HG03457 (cell line): ENCODE measurements at regions not wholly inside any gene's neighbourhood (a gene's known extent, or its start where the extent isn't known, plus 50 kb on each side); places are given as distances from the start of the nearest gene placed in this dataset.

Experiments
- ATAC-seq: cut with Tn5 transposase; IDR thresholded peaks from one replicate; pipeline ENCODE4 v1.9.1; 2021; ENCODE audit warnings: moderate number of reproducible peaks; ENCODE audit not compliant: unreplicated experiment

DNA sequence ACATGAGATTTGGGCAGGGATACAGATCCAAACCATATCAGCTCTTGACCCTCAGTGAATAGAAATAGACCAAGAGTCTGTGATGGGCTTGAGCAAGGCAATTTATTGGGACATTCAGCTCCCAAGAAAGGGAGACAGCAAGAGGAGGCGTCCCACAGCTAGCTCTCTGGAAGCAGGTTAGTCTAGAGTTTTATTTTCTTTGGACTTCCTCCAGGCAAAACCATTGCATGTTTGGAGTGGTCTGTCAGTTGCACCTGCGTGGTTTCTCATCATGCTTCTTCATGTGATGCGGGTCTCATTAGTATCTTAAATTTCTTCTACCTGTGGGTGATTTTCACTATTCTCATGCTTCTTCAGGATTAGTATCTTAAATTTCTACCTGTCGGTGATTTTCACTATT is 1530.6 kb downstream of the PLA2G4A start:
- no peak for ATAC-seq

DNA sequence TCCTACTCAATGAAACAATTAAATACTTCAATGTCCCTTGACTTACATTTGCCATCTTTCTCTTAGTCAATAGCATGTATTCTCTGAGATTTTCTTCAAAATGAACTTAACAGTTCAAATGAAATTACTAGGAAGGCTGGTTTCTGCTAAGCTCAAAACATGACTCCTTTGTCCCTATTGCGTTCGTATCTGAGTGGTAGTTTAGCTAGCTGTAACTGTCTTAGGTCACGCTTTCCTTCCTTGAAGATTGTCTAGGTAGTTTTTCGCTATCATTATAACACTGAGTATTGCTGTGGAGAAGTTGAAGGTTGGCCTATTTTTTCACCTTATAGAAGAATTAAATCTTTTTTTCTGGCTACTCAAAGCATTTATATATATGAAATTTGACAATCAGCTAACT is 1535.2 kb downstream of the PLA2G4A start:
- ATAC-seq: no peak

- no peak for ATAC-seq
Measured at GRCh38 chr1:188364927-188365449, 1536.2 kb downstream of the PLA2G4A start.

- no peak for ATAC-seq
Measured at GRCh38 chr1:188365874-188366273, 1537.1 kb downstream of the PLA2G4A start.

DNA sequence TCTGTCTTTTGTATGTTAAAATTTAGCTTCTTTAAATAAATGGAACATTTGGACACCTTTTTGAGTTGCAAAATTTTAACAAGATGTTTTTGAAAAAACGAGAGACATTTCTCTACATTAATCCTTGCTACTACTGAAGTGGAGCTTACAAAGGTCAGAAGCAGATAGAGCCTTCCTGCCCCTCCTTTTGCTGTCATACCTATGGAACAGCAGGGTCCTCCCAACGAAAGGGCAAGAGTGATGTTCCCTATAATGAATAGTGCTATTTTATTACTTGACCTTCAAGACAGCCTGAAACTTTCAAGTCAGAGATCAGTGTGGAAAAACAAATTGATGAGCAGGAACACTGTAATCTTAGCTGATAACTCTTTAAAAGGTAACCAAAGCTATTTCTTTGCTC is 1538.9 kb downstream of the PLA2G4A start:
- ATAC-seq: no peak

DNA sequence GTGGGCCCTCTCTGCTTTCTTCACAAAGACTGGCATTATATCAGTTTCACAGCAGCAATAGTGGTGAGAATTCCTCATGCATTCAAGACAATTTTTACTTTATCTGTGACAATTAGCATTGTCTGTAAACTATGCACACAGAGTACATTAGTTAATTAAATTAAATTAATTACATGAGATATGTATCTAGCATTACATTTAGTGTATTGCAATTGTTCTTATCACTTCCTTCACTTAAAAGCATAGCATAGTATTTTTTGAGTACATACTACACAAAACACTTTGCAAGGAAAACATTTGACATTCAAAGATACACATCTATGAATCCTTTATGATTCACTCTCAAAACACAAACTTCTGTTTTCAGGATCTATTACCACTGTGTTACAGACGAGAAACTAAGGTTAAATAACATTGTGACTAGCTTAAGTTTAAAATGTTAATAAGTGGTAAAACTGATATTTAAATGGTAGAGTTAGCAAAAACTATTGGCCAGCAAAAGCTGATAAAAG is 1542.6 kb downstream of the PLA2G4A start:
- no peak for ATAC-seq

DNA sequence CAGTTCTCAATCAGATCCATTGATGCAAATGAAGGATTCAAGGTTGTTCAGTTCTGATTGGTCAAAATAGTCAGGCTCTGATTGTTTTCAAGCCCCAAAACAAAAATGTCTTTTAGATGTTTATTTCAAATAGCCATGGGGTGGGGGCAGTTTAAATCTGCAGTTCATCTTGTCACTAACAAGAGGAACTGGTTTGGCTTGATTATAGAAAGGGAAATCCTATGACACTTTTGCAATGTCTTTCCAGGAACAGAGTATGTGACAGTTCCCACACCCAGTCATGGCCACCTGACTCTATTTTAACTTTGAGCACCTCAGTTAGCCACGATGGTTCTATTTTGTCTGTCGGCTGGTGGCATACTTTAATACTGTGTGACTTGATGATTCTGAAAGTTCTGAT is 1544.1 kb downstream of the PLA2G4A start:
- ATAC-seq: no peak

DNA sequence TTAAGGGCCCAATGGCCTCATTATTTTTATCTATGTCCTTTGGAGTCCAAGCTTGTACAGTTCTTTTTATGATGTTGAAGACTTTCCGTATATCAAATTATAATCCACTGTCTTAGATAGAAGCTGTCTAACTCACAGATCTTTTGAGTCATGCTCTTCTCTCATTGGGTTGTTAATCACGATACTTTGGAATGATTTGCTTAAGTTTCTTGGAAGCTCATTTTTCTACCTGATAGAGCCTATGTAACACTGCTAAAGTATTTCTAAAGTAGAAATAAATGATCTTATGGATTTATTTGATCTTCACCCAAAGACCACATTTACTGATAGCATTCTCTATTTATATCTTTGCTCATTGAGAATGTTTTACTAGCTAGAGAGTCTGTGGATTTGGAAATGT is 1554.1 kb downstream of the PLA2G4A start:
- ATAC-seq: no peak

GRCh38 chr1:188386161-188386560 is 1557.4 kb downstream of the PLA2G4A start:
- no peak for ATAC-seq

GRCh38 chr1:188386666-188387065 is 1557.9 kb downstream of the PLA2G4A start:
- no peak for ATAC-seq

DNA sequence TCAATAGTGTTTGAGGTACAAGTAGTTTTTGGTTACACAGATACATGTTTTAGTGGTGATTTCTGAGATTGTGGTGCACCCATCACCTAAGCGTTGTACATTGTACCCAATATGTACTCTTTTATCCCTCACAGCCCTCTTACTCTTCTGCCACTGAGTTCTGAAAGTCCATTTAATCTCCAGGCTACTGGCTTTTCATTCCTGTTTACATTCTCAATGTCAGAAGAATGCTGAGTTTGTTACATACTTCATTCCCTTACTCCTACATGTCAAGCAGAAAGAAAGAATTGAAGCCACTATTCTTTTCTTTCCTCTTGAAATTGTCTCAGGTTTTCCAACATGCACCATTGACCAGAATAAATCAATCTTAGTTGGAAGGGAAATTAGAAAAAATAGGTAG is 1565.9 kb downstream of the PLA2G4A start:
- ATAC-seq: no peak

- no peak for ATAC-seq
Measured at GRCh38 chr1:188397521-188397920, 1568.8 kb downstream of the PLA2G4A start.

- ATAC-seq: no peak
Measured at GRCh38 chr1:188402986-188403385, 1574.2 kb downstream of the PLA2G4A start.

DNA sequence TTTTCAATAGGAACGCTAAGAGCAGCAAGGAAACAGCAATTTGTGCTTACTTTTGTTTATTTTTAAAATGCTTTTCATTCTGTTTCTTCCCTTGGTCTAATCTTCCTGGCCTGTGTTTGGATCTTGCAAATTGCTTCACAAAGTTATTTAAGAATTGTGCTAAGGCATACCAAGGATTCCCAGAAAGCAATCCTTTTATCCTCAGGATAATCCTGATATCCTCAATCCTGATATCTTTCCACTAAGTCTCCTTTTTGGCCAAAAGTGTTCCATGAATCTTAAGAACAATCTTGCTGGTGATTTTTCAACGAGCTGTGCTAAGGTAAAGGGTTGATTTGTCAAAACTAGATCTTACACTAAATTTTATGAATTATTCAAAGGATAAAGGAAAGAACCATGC is 1577.9 kb downstream of the PLA2G4A start:
- no peak for ATAC-seq

DNA sequence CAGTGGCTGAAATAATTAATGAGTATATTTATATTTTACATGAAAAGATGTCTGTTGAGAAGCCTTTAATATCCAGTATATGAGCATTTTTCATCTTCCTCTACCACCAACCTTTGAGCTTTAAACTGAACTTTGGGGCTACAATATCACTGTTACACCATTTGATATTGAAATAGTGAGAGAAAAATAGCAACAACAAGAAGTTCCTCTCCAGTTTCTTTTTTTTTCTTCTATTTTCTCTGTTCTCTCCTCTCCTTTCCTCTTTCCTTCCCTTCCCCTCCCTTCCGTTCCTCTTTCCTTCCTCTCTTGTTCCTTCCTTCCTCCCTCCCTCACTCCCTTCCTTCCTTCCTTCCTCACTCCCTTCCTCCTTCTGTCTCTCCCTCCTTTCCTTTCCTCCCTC is 1591.4 kb downstream of the PLA2G4A start:
- no peak for ATAC-seq

- ATAC-seq: no peak
Measured at GRCh38 chr1:188423073-188423472, 1594.3 kb downstream of the PLA2G4A start.

- no peak for ATAC-seq
Measured at GRCh38 chr1:188424176-188424575, 1595.4 kb downstream of the PLA2G4A start.

- no peak for ATAC-seq
Measured at GRCh38 chr1:188425687-188426086, 1596.9 kb downstream of the PLA2G4A start.

- no peak for ATAC-seq
Measured at GRCh38 chr1:188426561-188426960, 1597.8 kb downstream of the PLA2G4A start.

GRCh38 chr1:188427642-188428041 is 1598.9 kb downstream of the PLA2G4A start:
- no peak for ATAC-seq

DNA sequence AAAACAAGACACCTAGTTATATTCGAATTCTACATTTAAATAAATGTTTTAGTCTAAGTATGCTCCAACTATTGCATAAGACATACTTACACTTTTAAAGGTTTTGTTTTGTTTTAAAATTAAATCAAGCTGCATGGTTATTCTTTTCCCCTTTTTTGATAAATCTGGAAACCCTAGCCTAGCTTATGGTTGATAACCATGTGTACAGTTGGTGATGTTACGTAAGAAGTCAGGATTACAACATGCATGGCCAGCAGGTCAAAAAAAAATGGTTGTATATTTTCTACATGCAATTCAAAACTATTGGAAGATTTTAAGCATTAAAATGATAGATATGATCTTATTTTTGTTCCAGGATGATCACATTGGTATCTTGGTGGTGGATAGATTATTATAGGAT is 1600.6 kb downstream of the PLA2G4A start:
- ATAC-seq: no peak

DNA sequence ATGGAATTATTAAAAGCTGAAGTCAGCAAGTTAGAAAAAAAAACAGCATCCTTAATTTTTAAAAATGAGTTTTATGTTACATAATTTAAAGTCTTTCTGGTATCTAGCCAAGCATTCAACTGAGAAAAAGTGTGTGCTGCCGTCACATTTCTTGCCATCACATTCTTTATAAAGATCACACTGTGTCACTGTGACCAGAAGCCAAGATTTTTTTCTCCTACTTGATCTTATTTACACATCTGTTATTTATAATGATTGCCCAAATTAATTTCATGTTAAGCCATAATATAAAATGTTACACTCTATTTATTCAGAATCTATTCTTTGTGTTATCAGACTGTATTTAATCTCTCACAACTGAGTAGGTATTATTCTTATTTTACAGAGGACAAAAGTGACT is 1603.7 kb downstream of the PLA2G4A start:
- no peak for ATAC-seq

DNA sequence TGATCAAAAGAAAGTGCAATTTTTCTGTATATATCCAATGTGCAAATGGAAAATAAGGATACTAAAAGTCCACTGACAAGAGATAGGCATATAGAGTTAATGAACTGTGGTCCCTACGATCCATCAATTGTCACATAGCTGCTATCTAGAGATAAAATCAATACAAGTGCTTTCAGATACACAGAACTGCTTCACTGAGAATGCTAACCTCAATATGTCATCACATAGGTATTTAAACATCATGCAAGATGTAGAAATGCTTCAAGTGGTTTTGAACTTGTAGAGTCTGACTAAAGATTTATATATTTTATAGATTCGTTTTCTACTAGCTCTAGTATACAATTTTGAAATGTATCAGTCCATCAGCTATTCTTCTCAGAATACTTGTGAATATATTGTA is 1604.7 kb downstream of the PLA2G4A start:
- no peak for ATAC-seq
